HG03354 (cell line): ENCODE measurements at regions not wholly inside any gene's neighbourhood (a gene's known extent, or its start where the extent isn't known, plus 50 kb on each side); places are given as distances from the start of the nearest gene placed in this dataset.
"Not testable (repeated sequence)": the region's sequence is repeated elsewhere in the genome, so short reads cannot be mapped to it uniquely, and the experiment has no call there.

Experiments
- ATAC-seq: cut with Tn5 transposase; IDR thresholded peaks from one replicate; pipeline ENCODE4 v1.9.1; 2021; ENCODE audit warnings: mild to moderate bottlenecking; ENCODE audit not compliant: unreplicated experiment, poor library complexity, severe bottlenecking

GRCh38 chr1:30090162-30090820, 633.1 kb downstream of the MATN1 start:
- no peak for ATAC-seq

DNA sequence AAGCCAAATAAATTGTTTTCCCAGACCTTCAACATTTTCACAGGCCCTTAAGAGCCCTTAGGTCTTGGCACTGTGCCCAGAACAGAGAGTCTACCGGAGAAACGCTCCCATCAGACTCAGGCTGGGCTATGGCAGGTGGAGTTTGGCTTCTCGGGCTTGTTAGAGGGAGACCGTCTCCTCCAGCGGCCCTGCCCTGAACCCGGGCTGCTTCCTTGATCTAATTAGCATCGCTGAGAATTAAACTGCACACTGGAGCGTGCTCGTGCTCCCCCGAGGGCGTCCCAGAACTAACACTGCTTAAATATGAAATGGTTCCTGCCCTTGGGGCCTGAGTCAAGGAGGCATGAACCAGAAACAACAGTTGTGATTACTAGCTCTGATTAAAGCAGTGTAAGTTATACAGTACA, 634.4 kb downstream of the MATN1 start:
- no peak for ATAC-seq

GRCh38 chr1:30088594-30088993, 634.8 kb downstream of the MATN1 start:
- no peak for ATAC-seq

GRCh38 chr1:30087465-30087864, 635.9 kb downstream of the MATN1 start:
- no peak for ATAC-seq

DNA sequence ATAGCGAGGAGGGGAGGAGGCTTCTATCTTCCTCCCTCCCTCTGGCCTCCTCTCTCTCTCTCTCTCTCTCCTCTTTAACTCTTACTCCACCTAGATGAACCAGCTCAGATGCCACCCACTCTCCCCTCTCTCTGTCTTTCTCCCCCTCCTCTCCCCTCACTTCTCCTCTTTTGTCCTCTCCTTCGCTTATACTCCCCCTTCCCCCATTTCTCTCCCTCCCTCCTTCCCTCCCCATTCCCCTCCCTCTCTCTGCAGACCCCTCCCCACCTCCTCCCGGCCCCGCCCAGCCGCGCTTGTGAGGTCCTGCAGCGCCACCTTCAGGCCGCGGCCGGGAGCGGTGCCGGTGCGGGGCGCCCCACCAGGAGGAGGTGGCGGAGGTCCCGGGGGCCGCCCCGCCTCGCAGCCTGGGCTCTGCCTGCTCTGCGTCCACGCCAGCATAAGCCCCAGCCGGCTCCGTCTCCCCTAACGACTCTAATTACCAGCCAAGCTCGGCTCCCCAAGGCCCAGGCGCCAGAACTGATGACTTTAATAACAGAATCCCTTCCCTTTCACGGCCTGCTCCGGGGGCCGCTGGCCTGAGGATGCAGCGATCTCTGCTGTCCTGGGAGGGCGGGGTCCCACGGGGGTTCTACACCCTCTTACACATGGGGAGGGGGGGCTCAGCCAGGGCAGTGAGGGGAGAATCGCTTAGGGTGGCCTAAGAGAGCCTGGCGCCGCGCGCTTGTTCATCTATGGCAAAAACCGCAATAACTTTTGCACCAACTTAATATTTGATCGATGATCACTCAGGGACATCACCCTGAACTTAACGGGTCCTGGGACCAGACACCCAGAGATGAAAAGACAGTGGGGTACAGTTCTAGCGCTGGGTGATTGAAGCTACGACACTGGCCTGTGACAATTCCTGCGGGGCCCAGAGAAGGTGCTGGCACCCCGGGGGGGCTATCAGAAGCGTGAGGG, 637.3 kb downstream of the MATN1 start:
- no peak for ATAC-seq

GRCh38 chr1:30084909-30085571, 638.3 kb downstream of the MATN1 start:
- ATAC-seq = no peak

- ATAC-seq = no peak
Observed at GRCh38 chr1:30083800-30084464, 639.5 kb downstream of the MATN1 start.

DNA sequence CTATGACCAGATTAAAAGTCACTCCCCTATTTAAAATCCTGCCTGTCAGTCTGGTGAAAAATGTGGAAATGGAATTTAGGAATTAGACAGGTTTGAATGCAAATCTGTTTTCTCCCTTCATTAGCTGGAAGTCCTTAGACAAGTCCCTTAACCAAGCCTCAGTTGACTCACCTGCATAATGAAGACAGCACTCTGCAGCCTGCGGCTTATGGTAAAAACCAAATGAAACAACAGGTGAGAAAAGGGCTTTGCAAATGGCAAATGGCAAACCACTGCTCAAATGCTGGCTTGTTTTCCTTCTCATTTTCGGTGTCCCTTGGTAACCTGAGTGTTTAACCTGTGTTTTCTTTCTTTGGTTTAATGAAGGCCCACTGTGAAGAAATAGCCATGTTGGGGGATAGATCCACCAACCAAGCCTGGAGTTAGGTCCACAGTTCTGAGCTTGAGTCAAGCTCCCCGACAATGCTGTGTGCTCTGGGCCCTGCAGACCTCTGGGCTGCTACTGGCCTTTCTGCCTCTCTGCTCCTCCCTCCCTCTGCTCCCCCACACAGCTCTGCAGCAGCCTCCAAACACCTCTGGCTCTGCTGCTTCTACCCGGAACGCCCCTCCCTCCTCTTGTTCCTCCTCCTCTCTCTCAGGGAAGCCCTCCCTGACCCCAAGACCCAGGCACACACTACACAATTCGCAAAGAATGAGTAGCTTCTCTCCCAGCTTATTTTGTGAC, 641.8 kb downstream of the MATN1 start:
- ATAC-seq = no peak

DNA sequence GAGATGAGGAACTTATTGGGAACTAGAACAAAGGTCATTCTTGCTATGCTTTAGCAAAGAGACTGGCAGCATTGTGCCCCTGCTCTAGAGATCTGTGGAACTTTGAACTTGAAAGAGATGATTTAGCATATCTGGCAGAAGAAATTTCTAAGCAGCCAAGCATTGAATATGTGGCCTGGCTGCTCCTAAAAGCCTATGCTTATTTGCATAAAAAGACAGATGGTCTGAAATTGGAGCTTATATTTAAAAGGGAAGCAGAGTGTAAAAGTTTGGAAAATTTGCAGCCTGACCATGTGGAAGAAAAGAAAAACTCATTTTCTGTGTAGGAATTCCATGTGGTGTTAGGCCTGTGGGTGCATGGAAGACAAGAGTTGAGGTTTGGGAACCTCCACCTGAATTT, 647.5 kb downstream of the MATN1 start:
- ATAC-seq = not testable (repeated sequence)

DNA sequence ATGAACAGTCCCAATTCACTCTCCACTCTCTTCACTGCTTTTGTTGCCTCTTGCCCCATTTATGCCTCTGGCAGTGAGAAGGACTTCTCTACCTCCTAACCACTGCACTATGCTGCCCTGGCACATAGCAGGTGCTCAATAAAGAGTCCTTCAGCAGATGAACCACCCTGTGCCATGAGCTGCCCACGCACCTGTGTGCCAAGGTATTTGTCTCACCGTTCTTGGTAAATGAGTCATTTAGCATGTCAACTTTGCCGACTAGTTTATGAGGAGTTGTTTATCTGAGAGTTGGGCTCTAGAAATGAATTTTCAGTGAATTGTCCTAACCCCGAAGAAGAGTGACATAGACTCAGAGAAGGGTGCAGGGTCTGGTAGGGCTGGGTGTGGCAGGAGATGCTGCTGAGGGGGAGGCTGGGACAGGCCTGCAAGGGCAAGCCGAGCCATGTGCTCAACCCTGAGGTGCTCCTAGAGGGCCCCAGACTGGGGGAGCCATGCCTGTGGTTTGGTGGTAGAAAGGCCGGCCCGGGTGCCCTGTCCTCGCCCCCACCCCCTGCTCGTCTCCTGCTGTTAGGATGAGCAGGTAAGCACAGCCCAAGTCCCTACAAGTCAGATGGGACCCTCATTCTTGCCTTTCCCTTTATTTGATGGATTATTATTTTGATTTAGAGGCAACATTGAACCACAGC, 654.5 kb downstream of the MATN1 start:
- ATAC-seq = no peak

GRCh38 chr1:30064547-30064946, 658.8 kb downstream of the MATN1 start:
- no peak for ATAC-seq

DNA sequence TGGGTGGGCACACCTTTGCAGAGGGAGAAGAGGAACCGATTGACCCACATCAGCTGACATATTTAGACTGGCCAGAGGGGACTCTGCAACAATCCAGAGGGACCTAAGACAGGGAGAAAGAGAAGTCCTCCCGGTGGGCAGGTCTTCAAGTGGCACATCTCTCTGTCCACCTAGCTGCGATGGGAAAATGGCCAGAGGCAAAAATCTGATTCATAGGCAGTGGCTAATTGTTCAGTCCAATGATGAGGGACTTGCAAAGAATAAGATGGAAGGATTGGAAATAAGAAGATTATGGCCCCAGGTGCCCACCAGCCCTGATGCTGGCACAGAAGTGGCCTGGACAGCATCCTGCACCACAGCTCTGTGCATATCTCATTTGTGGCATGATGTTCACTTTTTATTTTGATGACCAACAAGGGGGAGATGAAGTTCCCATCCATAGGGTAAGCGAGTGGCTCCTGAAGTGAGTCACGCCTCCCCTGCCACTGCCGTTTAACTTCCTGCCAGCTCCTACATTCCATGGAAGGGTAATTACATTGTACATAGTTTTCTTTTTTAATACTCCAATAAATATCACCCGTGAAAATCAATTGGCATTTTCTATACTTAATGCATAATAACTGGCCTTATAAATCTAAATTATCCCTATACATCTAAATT, 659.6 kb downstream of the MATN1 start:
- no peak for ATAC-seq

DNA sequence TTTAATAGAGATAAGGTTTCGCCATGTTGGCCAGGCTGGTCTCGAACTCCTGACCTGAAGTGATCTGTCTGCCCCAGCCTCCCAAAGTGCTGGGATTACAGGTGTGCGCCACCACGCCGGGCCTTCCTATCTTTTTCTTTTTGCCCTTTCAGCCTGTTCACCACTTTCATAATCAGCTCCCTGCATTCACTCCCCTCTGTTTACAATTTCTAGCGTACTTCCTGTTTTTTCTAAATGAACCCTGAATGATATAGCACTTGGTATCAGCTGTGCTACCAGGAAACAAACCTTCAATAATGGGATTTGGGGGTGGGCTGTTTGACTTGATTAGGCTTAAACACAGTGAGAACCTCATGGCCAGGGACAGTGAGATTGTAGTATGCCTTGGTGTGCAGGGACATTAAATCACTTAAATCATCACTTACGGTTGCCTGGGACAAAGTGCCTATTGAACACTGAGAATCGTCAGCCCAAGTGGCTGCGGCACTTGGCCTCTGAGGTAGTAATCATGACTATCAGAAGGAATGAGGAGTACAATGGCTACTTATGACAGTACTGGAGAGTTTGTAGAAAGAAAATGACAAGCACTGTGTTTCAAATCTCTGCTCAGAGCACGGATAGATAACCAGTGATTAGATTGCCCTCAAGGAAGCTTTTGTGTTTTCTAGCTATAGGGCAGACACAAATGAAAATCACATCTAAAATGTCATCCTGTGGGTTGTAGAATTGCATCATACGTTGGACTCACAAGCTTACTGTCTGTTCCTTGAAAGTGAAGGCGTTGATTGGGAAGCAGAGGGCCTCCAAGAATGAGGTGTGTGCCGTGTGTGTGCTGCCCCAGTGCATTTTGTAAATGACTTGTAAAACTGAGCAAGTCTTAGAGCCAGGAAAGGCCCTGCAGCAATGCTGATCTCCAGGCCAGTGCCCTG, 661.8 kb downstream of the MATN1 start:
- ATAC-seq = no peak

DNA sequence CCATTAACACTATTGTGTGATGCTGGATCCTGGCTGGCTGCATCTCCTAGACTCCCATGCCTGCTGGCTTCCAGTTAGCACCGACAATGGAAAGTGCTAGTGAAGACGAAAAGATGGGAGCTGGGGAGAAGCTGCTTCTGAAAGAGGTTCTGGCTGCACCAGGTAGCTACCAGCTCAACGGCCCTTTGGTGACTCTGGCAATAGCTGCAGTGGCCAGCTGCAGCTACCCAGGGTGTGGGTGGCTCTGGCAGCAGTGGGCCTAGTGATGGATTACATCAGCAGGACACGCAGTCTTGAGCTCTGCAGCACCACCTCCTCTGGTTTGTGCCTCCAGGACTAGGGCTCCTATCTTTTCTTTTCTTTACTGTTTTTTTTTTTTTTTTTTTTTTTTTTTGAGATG, 662.6 kb downstream of the MATN1 start:
- no peak for ATAC-seq

GRCh38 chr1:30058970-30059369, 664.4 kb downstream of the MATN1 start:
- no peak for ATAC-seq

- no peak for ATAC-seq
Observed at GRCh38 chr1:30054126-30054525, 669.3 kb downstream of the MATN1 start.

GRCh38 chr1:30052178-30052577, 671.2 kb downstream of the MATN1 start:
- no peak for ATAC-seq
